GM10248 (cell line): ENCODE measurements at regions not wholly inside any gene's neighbourhood (a gene's known extent, or its start where the extent isn't known, plus 50 kb on each side); places are given as distances from the start of the nearest gene placed in this dataset.

Experiments
- CTCF ChIA-PET: fragments of 300-600 bp; sonication (Branson Sonifier 250); formaldehyde crosslinking; extraction: SDS; loops from one replicate; lab custom pipeline; 2021; ENCODE audit warnings: antibody characterized with exemption; lab: Yijun Ruan, JAX
- POLR2A ChIA-PET: fragments of 350-650 bp; sonication (Branson Sonifier 250); formaldehyde crosslinking; extraction: SDS; loops from one replicate; lab custom pipeline; 2020; ENCODE audit warnings: antibody characterized with exemption; lab: Yijun Ruan, JAX
- DNase-seq: peaks from one replicate; pipeline ENCODE4 v3.0.0; 2012; ENCODE audit errors: extremely low spot score
- CTCF ChIP-seq: IDR thresholded peaks from 2 replicates; pipeline ENCODE4 v1.5.1; 2012; ENCODE audit warnings: mild to moderate bottlenecking, low read depth; ENCODE audit errors: extremely low read depth, missing control alignments, control extremely low read depth

GRCh38 chr7:90092506-90092905 is 61.8 kb upstream of the STEAP1 start:
- ChIA-PET POLR2A (no interaction called here), CTCF (no interaction called here)
- no peak for DNase-seq
- no peak for TF ChIP-seq CTCF

DNA sequence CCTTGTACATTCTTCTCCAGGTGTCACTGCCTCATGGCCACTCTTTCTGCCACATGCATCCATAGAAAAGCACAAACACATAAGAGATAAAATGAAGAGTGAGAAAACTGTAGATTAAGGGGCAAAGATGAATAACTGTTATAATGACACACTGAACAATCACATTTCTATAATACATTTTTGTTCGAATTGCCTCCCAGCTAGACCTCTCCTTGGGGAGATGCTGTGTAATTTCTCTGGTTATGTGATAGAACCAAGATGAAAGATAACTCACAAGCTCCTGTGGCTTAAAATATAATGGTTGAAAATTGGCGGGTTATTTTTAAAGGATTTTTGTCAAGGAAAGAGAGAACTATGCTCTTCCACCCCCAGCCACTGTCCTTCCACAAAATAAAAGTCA is 60.2 kb upstream of the STEAP1 start:
- ChIA-PET CTCF (no interaction called here), POLR2A (no interaction called here)
- no peak for TF ChIP-seq CTCF

More for the DNA sequence above, 60.2 kb upstream of the STEAP1 start:
- DNase-seq, result no peak
